IPS-NIHi7 (cell line): ENCODE measurements at regions not wholly inside any gene's neighbourhood (a gene's known extent, or its start where the extent isn't known, plus 50 kb on each side); places are given as distances from the start of the nearest gene placed in this dataset.
A peak's percentile ranks its signal among the peaks of the same experiment; 100 is the strongest.

Source experiments
- DNase-seq: peaks from one replicate; pipeline ENCODE4 v3.0.0; 2012; ENCODE audit warnings: mixed read lengths; ENCODE audit errors: extremely low spot score

GRCh38 chr15:70204652-70205051 is 106.9 kb upstream of the TLE3 start:
- DNase-seq: no peak

DNA sequence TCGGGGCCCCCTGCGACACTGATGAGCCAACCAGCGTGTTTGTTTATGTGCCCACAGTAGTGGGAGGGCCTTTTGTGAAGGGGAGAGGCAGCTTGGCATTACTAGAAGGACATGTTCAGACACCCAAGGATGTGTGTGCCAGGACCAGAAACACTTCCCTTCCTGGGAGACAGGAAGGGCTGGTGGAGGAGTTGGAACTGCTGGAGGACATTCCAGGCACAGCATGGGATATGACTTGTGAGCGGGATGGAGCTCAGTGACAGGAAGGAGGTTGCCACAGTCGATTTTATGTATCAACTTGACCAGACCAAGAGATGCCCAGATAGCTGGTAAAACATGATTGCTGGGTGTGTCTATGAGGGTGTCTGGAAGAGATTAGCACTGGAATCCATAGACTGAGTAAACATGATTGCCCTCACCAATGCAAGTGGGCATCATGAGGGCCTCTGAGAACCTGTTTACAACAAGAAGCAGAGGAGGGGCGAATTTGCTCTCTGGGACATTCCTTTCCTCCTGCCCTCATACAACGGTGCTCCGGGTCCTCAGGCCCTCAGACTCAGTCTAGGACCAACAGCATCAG is 106.4 kb upstream of the TLE3 start:
- DNase-seq: no peak

- no peak for DNase-seq
Observed at GRCh38 chr15:70202756-70203155, 105.0 kb upstream of the TLE3 start.

DNA sequence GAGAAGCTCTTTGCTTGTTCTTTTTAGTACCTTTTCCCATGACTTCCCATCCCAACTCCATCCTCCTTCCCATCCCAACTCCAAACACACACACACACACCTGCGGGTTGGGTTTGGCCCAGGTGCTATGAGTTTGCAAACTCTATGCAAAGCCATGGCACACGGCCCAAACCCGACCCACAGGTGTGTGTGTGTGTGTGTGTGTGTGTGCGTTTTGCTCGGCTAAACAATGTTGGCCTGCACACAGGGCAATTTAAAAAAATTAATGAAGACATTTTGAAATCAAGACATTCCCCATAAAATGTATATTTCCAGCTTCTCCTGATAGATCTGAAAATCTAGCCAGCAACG is 103.7 kb upstream of the TLE3 start:
- DNase-seq: no peak

GRCh38 chr15:70200511-70201424 is 103.1 kb upstream of the TLE3 start:
- no peak for DNase-seq

GRCh38 chr15:70199540-70200410 is 102.1 kb upstream of the TLE3 start:
- DNase-seq: no peak

DNA sequence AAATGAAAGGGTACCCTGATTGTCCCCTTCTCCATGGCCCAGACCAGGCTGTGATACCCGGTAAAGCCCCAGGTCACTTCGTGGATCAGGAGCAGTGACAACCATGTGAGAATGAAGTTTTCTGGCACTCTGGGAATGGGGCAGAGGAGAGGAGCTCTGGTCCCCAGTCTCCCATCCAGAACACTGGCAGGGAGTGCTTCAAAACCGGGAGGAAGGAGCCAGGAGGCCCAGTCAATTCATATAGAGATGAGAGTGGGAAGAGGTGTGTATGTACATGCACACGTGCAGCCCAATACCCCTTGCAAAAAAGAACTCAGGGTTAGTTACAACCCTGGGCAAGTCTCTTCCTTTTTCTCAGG is 101.4 kb upstream of the TLE3 start:
- DNase-seq: no peak

GRCh38 chr15:70198441-70199123 is 100.9 kb upstream of the TLE3 start:
- DNase-seq: no peak

- DNase-seq: no peak
Observed at GRCh38 chr15:70197945-70198361, 100.2 kb upstream of the TLE3 start.

GRCh38 chr15:70197318-70197944 is 99.7 kb upstream of the TLE3 start:
- DNase-seq: no peak

DNA sequence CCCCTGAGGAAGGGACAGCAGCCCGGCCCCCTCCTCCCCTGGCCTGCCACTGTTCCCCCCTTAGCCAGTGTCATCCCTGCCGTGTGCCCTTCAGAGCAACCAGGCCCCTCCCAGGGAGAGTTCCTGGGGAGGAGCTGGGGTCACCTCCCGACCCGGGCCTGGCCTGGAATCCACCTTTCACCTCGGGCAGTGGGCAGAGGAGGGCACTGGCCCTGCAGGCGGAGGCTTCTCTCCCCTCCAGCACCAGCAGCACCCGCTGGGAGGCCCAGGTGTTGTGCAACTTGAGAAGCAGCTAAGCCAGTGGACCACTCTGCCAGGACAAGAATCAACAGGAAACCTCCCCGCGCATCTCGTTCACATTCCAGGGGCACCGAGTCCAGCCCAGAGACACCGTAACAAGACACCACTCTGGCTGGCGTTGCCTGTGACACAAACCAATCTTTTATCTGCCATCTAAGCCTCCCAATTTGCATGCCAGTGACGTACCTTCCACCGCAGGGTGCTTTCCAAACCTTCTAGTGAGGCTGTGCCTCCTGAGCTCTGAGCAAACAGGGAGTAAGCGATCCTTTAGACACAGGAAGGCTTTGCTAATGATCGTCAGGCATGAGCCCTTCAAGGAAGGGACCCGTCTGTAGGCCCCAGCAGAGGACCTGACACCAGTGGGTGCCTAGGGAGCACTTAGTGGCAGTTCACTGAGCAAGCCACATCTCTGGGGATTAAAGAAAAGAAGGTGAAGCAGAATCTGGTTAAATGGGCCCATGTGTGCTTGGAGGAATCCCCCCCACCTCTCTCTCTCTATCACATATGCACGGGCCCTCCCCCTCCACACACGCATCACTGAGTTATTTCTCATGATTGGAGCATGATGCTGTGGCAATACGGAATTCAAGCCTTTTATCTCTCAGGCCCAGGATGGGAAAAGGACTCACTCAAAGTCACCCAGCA is 98.9 kb upstream of the TLE3 start:
- DNase-seq: peak; percentile 84

- no peak for DNase-seq
Observed at GRCh38 chr15:70195587-70196305, 98.0 kb upstream of the TLE3 start.

DNA sequence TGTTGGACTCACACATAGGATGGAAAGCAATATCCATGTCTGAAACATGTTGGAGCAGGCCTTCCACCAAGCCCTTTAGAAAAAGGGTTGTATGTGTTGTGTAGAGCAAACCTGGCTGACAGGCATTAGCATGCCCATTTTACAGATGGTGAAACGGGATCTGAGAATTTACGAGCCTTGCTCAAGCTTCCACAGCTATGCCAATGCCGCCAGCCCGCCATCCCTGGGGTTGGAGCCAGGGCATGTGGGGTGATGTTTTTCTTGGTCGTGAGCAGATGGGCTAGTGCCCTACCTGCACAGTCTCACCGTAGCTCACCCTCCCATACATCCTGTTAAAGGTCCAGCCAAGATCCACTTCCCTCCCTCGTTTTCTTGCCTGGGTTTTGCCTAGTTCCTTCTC is 97.5 kb upstream of the TLE3 start:
- no peak for DNase-seq

- DNase-seq: no peak
Observed at GRCh38 chr15:70194266-70194665, 96.5 kb upstream of the TLE3 start.

GRCh38 chr15:70193734-70194133 is 96.0 kb upstream of the TLE3 start:
- no peak for DNase-seq

- no peak for DNase-seq
Observed at GRCh38 chr15:70192490-70192889, 94.8 kb upstream of the TLE3 start.

DNA sequence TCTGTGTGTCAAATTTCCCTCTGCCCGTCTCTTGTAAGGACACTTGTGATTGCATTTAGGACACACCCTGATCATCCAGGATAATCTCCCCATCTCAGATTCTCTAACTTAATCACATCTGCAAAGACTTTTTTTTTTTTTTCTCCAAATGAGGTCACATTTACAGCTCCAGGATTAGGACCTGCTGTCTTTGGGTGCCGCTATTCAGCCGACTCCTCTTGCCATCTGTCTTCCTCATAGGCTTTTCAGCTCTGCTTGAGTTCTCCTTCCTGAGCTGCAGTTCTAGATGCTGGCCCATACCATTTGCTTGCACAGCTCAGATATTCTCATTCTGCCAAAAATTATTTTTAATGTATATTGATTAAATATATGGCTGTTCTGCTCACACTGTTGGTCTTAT is 94.3 kb upstream of the TLE3 start:
- DNase-seq: no peak

- DNase-seq: no peak
Observed at GRCh38 chr15:70190965-70191364, 93.2 kb upstream of the TLE3 start.

- no peak for DNase-seq
Observed at GRCh38 chr15:70189826-70190695, 92.3 kb upstream of the TLE3 start.
